ENCODE measurements at regions not wholly inside any gene's neighbourhood (a gene's known extent, or its start where the extent isn't known, plus 50 kb on each side); places are given as distances from the start of the nearest gene placed in this dataset.
"Not testable (repeated sequence)": the region's sequence is repeated elsewhere in the genome, so short reads cannot be mapped to it uniquely, and the experiment has no call there.

GRCh38 chr7:16933296-16934279 lies 51.8 kb upstream of the AGR3 start:
- DNase-seq: no peak

- DNase-seq: no peak
Observed at GRCh38 chr7:16934722-16935340, 53.0 kb upstream of the AGR3 start.

- DNase-seq: no peak
Observed at GRCh38 chr7:16935341-16935735, 53.6 kb upstream of the AGR3 start.

- no peak for DNase-seq
Observed at GRCh38 chr7:16936626-16937422, 55.0 kb upstream of the AGR3 start.

- DNase-seq: no peak
Observed at GRCh38 chr7:16939161-16939560, 57.4 kb upstream of the AGR3 start.

GRCh38 chr7:16940776-16941175 lies 59.0 kb upstream of the AGR3 start:
- DNase-seq: no peak

- no peak for DNase-seq
Observed at GRCh38 chr7:16942929-16943509, 61.2 kb upstream of the AGR3 start.

GRCh38 chr7:16944936-16945335 lies 63.2 kb upstream of the AGR3 start:
- DNase-seq: no peak

GRCh38 chr7:16945372-16945771 lies 63.6 kb upstream of the AGR3 start:
- no peak for DNase-seq

GRCh38 chr7:16948110-16948509 lies 66.3 kb upstream of the AGR3 start:
- DNase-seq: not testable (repeated sequence)

GRCh38 chr7:16951483-16952080 lies 69.8 kb upstream of the AGR3 start:
- DNase-seq: no peak

- DNase-seq: no peak
Observed at GRCh38 chr7:16954321-16954720, 72.5 kb upstream of the AGR3 start.

GRCh38 chr7:16958724-16959123 lies 76.9 kb upstream of the AGR3 start:
- no peak for DNase-seq

GRCh38 chr7:16960337-16960965 lies 78.7 kb upstream of the AGR3 start:
- no peak for DNase-seq

- DNase-seq: peak; percentile 41
Observed at GRCh38 chr7:16961641-16962040, 79.9 kb upstream of the AGR3 start.

- no peak for DNase-seq
Observed at GRCh38 chr7:16963044-16963443, 81.3 kb upstream of the AGR3 start.

GRCh38 chr7:16965697-16966096 lies 83.9 kb upstream of the AGR3 start:
- DNase-seq: not testable (repeated sequence)

GRCh38 chr7:16967300-16967811 lies 85.6 kb upstream of the AGR3 start:
- DNase-seq: no peak

- no peak for DNase-seq
Observed at GRCh38 chr7:16970732-16971482, 89.1 kb upstream of the AGR3 start.

GRCh38 chr7:16975712-16976111 lies 93.9 kb upstream of the AGR3 start:
- no peak for DNase-seq
